GM19025 (cell line): ENCODE measurements at regions not wholly inside any gene's neighbourhood (a gene's known extent, or its start where the extent isn't known, plus 50 kb on each side); places are given as distances from the start of the nearest gene placed in this dataset.

Source experiments
- ATAC-seq: cut with Tn5 transposase; IDR thresholded peaks from one replicate; pipeline ENCODE4 v1.9.1; 2021; ENCODE audit warnings: mild to moderate bottlenecking, low read depth, moderate library complexity; ENCODE audit not compliant: unreplicated experiment

DNA sequence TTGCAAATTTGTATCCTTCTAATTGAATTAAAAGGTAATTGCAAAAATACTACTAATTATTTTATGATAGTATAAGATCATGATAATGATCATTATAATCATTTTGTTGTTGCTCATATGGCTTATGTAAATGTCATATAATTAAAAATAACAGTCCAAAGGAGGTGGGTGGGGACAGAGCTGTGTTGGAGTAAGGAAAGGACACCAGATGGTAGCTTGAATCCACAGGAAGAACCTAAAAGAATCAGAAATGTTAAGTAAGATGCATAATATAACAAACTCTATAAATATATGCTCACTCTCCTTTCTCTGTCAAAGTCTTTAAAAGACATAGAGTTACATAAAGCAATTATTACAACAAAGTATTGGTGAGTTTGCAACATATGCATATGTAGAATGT is 650.7 kb upstream of the HS6ST1 start:
- ATAC-seq = no peak

GRCh38 chr2:128970332-128971116 is 651.9 kb upstream of the HS6ST1 start:
- ATAC-seq = no peak

GRCh38 chr2:128973566-128973965 is 654.9 kb upstream of the HS6ST1 start:
- no peak for ATAC-seq

- no peak for ATAC-seq
Observed at GRCh38 chr2:128978212-128978611, 659.5 kb upstream of the HS6ST1 start.

DNA sequence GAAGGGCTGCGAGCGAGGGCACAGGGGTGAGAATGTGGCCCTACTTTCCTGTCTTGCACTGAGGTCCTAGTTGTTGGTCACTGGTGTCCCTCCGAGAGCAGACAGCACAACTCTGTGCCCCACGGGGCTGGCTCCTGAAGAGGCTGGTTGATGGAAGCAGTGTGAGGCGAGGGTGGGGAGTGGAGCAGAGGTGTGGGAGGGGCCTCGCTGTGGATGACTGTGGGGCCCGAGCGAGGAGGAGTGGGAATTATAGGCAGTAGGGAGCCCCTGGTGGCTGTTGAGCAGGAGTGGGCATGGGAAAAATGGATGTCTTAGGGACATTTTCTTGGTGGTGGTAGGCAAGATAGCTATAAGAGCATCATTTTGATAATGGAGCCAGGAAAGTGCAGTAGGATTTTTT is 660.5 kb upstream of the HS6ST1 start:
- no peak for ATAC-seq

- ATAC-seq = no peak
Observed at GRCh38 chr2:128980475-128980874, 661.8 kb upstream of the HS6ST1 start.

DNA sequence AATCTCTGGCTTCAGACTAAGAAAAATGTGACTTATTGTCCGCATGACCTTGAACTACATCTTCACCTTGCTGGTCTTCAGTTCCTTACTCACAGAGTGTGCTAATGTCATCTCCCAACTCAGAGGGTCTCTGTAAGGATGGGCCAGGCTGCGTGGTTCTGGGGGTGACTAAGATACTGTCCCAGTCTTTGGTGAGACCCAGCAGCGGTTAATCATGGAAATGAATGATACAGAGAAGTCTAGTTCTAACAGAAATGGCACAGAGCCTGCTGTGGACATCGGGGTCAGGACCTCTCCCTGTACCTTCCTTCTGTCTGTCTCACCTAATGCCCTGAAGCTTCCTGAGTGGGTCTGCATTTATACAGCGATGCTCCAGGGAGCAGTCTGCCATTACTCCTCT is 662.7 kb upstream of the HS6ST1 start:
- ATAC-seq = no peak

GRCh38 chr2:128982001-128982400 is 663.3 kb upstream of the HS6ST1 start:
- ATAC-seq = no peak

GRCh38 chr2:128982670-128983069 is 664.0 kb upstream of the HS6ST1 start:
- no peak for ATAC-seq

DNA sequence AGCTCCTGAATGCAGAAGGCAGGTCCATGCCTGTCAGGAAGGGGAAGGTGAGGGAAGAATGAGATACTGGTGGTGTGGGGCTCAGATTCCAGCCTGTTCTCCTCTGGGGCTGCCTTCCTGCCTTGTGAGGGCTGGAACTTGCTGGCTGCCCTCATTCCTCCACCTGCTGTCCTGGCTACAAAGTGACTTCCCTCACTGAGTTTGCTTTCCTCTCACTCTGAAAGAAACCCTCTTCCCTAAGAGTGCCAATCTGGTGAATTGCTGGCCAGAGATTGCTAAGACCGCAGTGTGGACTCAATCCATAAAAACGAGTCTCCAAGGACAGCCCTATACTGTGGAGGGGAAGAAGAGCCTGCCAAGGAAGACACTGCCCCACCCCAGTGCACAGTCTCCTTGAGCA is 664.4 kb upstream of the HS6ST1 start:
- ATAC-seq = no peak

DNA sequence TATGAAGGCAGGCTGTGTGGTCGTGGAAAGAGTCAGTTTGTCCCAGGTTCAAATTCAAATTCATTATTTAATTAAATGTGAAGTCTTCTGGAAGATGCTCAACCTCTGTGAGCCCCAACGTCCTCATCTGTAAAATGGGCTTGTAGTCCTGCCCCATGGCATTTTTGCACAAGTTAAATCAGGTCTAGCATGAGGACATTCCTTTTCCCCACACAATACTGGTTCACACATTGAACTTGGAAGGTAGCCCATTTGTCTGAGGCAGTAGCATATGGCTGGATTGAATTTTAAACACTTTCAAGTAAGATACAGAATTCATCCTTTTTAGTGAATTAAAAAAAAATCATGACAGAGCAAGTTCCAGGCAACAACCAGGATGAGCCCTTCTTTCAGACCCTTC is 665.4 kb upstream of the HS6ST1 start:
- ATAC-seq = no peak

- no peak for ATAC-seq
Observed at GRCh38 chr2:128984855-128985254, 666.2 kb upstream of the HS6ST1 start.

GRCh38 chr2:128986026-128986715 is 667.5 kb upstream of the HS6ST1 start:
- no peak for ATAC-seq

DNA sequence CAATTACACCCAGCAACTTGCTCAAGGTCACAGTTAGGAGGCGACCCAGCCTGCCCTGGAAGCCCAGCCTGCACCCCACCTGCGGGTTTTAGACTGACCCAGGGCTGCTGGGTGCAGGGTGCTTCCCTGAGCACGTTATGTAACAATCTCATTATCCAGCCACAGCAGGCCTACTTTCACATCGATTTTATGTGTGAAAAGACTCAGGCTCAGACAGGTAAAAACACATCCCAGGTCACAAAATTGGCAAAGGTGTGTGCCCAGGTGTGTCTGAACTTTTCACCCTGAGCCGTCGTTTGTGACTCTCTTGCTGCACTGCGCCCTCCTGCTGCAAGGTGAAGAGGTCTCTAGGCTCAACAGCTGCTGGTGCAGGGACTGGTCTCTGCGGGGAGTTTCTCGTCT is 668.2 kb upstream of the HS6ST1 start:
- ATAC-seq = no peak

DNA sequence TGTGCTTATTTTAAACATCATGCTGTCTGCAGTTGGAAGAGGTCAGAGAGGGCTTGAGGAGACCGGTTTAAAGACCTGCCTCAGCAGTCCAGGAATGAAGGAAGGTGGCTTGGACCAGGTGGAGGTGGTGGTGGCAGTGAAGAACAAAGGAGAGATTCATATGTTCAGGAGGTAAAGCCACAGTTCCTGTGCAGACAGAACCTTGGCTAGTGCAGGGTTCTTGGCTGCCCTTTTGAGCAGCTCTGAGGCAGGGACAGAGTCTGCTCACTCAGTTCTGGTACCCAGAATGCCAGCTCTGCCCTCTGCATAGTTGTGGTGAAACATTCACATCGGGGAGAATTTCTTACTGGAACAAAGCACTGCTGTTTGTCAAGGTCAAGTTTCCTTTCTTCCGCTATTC is 669.7 kb upstream of the HS6ST1 start:
- no peak for ATAC-seq

DNA sequence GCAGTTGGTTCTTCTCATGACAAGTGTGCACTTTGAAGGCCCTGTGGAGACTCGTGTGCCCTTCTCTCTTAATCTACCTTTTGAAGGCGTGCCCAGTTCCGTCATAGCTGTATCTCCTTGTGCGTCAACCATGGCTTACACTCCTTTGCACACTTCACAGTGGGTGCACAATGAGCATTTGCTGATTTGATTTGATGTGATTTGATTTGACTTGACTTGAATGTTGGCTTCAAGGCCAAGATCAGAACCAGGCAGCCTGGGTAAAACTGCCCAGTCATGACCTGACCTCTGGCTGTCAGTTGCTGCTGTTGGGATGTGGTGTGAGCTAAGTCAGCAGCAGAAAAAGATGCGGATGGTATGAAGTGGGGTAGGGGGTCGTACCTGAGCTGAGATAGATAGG is 670.3 kb upstream of the HS6ST1 start:
- no peak for ATAC-seq

GRCh38 chr2:128995086-128995485 is 676.4 kb upstream of the HS6ST1 start:
- no peak for ATAC-seq

DNA sequence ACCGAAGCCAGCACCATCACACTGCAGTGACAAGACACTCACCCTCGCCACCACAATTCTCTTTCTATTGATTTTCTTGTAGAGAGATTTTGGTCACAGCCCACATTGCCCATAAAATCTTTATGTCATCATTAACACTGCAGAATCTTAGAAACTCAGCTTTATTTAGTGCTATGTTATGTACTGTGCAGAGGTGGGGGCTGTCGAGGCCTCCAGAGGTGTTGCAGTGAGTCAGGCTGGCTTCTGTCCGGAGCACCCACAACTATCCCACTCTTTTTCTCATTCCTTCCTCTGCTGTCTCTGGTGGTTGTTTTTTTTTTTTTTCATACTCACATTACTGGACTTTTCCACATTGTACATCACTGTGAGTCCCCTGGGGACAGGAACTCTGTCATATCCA is 677.4 kb upstream of the HS6ST1 start:
- no peak for ATAC-seq

DNA sequence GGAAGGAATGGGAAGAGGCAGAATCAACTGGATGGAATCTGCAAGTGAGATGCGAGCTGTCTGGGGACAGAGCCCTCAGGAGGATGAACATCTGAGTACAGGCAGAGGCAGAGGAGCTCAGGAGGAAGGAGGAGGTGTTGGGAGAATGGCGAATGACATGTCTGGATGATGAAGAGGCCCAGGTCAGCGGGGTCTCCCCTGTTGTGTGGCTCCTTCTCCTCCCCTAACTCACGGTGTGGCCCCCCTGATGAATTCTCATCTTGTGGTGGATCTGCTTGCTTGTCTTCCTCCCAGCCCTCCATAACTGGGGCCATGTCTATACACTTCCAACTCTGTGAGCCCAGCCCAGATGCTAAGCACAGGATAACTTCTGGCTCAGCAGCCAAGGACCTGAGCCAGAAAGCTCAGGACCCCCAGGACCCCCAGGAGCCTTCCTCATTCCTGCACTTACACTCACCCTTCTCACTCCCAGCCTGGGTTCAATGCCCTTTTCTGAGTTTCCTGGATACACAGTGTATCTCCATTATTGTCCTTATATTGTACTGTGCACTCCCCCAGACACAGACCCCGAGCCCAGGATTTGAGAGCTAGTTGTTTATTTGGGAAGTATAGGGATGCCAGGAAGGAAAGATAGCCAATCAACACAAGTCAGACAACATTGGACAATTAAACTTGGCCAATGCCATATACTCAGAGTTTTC is 678.6 kb upstream of the HS6ST1 start:
- no peak for ATAC-seq

- no peak for ATAC-seq
Observed at GRCh38 chr2:129001926-129002325, 683.3 kb upstream of the HS6ST1 start.

GRCh38 chr2:129002751-129003150 is 684.1 kb upstream of the HS6ST1 start:
- ATAC-seq = no peak

DNA sequence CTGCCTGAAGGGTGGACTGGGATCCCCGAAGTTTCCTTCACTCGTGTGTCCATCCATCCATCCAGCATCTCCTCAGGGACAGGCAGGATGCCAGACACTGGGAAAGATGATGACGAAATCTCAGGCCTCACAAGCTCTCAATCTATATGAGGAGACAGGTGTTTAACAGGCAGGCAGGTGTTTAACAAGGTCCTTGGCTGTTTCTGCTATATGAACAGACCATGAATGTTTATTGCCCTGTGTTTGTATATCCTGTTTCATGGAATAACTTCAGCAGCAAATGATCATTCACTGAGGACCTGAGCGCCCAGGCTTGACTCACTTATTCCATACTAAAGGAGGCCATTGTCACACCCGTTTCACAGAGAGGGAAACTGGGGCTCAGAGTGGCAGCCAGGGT is 685.8 kb upstream of the HS6ST1 start:
- ATAC-seq = no peak
